Stimulated activated CD8-positive, alpha-beta memory T cell treated with anti-CD3 and anti-CD28 coated beads, Interleukin-7, amount 100 ng/mL, for 48 hours (primary cell): ENCODE measurements at regions not wholly inside any gene's neighbourhood (a gene's known extent, or its start where the extent isn't known, plus 50 kb on each side); places are given as distances from the start of the nearest gene placed in this dataset.
"Not testable (repeated sequence)": the region's sequence is repeated elsewhere in the genome, so short reads cannot be mapped to it uniquely, and the experiment has no call there.

Experiments
- DNase-seq, 2 donors: peaks; one replicate each; pipeline ENCODE4 v3.0.0-alpha.2; 2020; ENCODE audit warnings: low read depth in 1 of 2; ENCODE audit errors: extremely low read depth in 1 of 2

DNA sequence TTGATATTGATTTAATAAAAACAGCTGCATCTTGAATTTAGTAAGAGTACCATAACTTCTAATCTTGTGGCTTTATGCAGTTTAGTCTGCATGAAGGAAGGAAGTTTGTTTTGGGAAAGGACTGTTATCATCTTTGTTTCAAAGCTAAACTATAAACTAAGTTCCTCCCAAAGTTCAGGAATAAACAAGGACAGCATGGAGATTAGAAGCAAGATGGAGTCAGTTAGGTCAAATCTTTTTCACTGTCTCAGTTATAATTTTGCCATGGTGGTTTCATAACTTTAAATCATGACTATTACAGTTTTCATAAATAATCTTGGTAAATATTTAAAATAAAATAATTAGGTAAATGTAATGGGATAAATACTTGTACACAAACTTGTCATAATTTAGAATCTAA lies 189.9 kb upstream of the ETV3 start:
- DNase-seq, result not testable (repeated sequence)

DNA sequence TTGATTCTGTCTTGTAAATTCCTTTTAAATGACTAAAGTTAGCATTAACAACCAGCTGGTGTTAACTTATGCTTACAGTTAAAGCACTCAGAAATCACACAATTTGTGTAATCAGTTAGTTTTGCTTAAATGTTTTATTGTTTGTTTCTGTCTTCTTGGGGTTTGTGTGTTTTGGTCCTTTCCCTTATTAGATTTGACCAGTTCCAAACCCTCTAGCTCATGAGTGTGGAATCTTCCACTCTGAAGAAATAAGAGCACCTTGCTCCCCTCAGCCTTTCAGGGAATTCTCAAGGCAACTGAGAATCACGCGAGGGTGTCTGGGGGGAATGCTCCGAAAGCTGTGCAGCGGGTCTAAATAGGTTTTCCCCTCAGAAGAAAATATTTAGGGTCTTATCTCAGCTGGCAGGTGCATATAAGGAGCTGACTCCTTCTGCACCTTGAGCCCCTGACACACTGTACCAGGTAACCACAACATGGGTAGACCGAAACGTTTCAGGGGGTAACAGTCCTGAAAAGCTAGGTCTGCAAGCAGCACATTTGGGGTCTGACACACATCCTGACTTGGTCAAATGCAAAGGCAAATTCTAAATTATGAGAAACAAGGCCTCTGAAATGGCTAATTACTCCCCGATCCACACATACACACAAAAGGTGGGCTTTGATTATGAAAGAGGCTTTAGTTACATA lies 188.1 kb upstream of the ETV3 start:
- no peak for DNase-seq

DNA sequence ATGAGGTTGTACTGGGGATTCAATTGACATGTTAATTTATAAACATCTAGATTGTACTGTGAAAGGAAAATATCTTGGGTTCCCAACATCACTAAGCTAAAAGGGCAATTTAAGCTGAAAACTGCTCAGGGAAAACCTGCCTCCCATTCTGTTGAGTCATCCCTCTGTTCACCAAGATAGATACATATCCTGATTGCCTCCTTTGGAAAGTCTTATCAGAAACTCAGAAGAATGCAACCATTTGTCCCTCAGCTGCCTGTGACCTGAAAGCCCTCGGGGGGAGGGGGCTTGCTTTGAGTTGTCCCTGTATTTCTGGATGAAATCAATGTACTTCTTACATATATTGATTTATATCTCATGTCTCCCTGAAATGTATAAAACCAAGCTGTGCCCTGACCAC lies 187.0 kb upstream of the ETV3 start:
- DNase-seq, result no peak

GRCh38 chr1:157321972-157322371 lies 183.8 kb upstream of the ETV3 start:
- not testable (repeated sequence) for DNase-seq

DNA sequence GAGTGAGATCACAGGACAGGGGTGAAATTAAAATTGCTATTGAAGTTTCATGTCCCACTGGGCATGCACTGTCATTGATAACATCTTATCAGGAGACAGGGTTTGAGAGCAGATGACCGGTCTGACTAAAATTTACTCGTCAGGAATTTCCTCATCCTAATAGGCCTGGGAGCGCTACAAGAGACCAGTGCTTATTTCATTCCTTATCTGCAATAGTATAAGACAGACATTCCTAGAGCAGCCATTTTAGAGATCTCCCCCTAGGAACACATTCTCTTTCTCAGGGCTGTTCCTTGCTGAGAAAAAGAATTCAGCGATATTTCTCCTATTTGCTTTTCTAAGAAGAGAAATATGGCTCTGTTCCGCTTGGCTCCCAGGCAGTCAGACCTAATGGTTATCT lies 181.4 kb upstream of the ETV3 start:
- no peak for DNase-seq

DNA sequence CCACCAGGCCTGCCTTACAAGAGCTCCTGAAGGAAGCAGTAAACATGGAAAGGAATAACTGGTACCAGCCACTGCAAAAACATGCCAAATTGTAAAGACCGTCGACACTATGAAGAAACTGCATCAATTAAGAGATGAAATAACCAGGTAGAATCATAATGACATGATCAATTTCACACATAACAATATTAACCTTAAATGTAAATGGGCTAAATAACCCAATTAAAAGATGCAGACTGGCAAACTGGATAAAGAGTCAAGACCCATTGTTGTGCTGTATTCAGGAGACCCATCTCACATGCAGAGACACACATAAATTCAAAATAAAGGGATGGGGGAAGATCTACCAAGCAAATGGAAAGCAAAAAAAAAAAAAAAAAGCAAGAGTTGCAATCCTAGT lies 179.0 kb upstream of the ETV3 start:
- DNase-seq, result not testable (repeated sequence)

GRCh38 chr1:157315544-157315943 lies 177.3 kb upstream of the ETV3 start:
- DNase-seq, result no peak

DNA sequence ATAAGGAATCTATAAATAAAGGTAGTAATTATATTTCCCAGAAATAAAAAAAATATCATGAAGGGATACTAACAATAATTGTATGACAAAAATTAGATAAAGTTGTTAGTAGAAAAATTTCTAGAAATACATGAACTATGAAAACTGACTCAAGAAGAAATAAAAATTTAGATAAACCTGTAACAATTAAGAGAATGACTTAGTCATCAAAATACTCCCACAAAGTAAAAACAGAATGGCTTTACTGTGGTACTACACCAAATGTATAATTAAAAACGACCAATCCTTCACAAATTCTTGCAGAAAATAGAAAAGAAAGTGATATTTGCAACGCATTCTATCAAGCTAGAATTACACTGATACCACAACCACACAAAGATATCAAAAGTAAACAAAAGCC lies 176.2 kb upstream of the ETV3 start:
- no peak for DNase-seq

DNA sequence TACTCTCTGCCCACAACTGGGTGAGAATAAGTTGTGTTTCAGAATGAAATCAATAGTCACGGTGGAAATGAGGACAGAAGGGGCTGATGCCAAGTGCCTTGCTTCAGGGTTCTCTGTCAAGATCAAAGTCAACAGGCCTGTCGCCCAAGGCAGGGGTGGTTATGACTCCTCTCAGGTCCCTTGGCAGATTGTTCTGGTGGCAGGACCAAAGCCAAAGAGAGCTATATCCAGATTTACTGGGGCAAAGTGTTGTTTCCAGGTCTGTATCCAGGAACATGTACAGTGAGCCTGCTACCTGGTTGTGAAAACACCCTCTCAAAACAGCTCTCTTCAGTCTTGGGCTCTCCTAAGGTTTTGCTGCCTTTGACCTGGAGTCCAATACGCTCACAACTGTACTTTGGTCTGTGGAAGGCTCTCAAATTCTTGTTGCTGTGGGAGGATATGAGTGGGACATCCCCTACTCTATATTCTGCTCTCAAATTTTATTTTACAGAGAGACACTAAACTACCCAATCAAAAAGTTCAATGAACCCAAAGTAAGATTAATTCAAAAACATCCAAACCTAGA lies 175.1 kb upstream of the ETV3 start:
- DNase-seq, result no peak

DNA sequence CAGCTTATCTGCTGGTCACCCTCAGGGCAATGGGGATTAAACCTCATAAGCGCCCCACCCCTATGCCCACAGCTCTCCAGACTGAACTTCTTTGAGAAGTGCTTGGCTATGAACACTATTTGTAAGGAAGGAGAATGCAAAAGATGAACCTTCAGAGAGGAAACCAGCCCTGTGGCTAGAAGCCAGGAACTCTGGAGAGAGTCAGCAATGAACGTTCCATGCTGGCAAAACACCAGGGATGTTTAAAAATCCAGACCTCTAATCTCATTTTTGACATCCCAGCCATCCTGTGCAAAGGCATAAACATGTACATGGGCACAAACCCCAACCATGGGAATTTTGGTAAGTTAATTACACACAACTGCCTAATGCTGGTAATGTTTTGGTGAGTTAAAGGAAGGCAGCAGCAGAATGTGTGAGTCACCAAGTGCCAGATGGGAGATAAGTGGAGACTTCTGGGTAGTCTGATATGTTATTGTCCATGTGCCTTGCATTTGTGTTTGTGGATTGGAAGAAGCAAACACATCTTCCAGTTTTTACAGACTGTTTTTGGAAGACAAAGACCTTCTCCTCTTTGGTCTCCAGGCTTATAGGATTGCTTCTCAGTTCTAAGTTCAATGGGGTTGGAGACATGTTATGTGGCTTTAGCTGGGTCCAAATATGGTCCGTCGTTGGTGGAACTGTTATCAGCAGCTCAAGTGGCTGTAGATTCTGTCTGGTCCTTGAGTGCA lies 174.1 kb upstream of the ETV3 start:
- no peak for DNase-seq

GRCh38 chr1:157311730-157312081 lies 173.5 kb upstream of the ETV3 start:
- DNase-seq, result no peak

GRCh38 chr1:157310805-157311729 lies 172.9 kb upstream of the ETV3 start:
- DNase-seq, result not testable (repeated sequence)

DNA sequence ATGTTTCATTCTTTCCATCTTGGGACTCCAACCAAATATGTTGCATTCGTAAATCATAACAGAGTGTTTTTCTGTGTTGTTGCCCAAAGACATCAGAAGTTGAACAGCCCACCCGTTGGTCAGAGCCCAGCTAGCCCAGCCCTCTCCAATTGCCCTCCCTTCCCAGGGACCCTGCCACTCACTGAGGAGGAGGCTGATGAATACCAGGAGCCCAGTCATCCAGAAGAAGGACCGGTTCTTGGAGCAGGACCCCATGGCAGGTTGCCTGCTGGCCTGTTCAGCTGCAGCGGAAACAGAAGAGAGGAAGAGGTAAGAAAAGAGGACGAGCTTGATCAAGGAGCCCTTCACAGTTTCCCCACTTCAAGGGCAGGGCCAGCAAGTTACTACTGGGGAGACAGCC lies 172.2 kb upstream of the ETV3 start:
- DNase-seq, result no peak

- DNase-seq, result no peak
Measured at GRCh38 chr1:157307491-157307890, 169.3 kb upstream of the ETV3 start.

GRCh38 chr1:157306896-157307295 lies 168.7 kb upstream of the ETV3 start:
- DNase-seq, result no peak

DNA sequence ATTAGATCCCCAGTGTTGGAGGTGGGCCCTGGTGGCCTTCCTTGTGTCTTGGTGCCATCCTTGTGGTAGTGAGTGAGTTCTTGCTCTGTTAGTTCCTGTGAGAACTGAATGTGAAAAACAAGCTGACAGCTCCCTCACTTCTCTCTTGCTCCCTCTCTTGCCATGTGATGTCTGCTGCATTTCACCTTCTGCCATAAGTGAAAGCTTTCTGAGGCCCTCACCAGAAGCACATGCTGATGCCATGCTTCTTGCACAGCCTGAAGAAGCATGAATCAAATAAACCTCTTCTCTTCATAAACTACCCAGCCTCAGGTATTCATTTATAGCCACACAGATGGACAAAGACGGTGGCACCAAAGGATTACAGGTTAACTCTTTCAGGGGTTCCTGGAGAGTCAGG lies 166.1 kb upstream of the ETV3 start:
- no peak for DNase-seq

DNA sequence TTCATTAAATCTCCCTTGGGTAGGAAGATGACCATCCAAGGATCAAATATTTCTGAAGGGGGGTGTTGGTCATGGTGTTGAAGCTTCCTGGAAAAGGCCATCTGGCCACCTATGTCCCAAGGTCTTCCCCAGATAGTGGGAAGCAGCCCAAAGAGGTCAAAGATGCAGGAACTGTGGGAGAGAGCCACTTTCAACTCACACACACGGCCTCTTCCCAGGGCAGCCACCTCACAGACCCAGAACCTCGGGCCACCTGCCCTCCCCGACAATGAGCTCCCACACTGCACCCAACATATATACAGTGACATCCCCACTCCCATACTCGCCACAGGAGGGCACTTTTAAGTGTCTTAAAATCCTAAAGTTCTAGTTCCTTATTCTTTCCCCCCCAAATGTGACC lies 164.5 kb upstream of the ETV3 start:
- DNase-seq, result no peak

DNA sequence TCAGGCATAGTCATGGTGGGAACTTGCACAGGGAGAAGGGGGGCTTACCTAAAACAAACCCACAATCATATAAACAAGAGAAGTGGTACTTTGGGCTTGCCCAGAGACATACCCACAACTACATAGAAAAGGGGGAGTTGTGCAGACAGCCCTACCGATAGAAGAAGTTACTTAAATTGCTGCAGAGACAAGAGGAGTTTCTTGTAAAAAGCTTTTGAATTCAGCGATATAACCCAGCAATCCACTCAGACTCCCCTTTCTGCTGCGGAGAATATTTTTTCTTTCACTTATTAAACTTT lies 164.0 kb upstream of the ETV3 start:
- DNase-seq, result no peak

DNA sequence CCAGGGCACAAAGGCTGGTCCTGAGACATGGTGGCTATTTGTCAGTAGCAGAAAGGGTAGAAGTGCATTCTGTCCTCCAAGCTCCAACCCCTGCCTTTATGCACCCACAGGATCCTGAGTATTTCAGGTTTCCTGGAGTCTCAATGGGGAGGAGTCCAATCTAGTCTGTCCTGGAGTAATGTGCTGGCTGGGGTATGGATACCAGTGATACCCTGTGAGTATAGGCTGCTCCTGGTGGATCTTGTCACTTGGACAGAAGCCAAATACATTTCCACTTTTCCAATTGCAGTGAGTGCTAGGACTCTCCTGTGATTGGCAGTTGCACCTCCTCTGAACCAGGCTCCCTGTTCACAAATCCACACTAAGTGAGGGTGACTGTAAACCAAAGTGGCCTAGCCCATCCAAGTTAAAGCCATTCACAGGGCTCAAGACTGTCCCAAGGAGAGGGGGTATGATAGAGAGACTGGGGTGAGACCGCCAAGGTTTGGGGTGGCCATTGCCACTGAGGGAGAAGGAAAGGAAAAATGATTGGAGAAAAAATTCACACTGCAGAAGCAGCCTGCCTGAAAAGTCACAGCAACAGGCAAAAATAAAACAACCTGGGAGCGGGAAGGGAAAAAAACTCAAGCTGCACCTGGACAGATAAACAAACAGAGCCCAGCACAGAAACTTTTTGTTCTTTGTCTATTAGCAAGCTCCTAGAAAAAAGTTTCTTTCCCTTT lies 163.4 kb upstream of the ETV3 start:
- DNase-seq, result no peak

GRCh38 chr1:157294387-157295145 lies 156.4 kb upstream of the ETV3 start:
- not testable (repeated sequence) for DNase-seq
